GM19455 (cell line): ENCODE measurements at regions not wholly inside any gene's neighbourhood (a gene's known extent, or its start where the extent isn't known, plus 50 kb on each side); places are given as distances from the start of the nearest gene placed in this dataset.

Experiments used
- ATAC-seq: cut with Tn5 transposase; IDR thresholded peaks from one replicate; pipeline ENCODE4 v1.9.1; 2021; ENCODE audit not compliant: unreplicated experiment

DNA sequence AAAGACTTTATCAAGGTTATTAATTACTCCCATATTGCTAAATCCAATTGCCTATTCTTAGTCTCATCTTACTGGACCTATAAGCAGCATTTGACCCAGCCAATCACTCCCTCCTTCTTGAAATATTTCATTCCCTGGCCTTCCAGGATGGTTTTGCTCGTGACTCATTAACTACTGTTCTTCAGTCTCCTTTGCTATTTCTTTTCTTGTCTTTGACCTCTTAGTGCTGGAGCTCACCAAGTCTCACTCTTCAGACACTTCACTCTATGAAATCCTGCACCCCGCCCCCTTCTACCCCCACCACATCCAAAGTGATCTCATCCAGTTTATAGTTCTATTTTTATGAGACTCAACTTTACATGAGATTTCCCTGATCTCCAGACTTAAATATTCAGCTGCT, 803.1 kb upstream of the WWC1 start:
- ATAC-seq, result no peak

DNA sequence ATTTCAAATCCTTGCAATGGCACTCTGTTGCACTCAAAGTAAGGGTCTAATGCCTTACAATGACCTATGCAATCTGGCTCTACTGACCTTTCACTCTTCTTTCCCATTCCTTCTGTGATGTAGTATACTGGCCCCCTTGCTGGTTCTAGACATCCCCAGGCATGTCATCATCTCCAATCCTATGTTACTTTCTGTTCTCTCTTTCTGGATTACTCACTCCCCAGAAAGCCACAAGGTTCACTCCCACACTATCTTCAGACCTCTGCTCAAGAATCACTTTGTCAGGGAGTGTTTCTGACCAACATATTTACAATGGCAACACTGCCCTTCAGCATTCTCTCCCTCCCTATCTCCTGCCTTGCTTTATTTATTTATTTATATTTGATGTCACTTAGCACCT, 802.2 kb upstream of the WWC1 start:
- ATAC-seq, result no peak

GRCh38 chr5:167503926-167504720, 787.3 kb upstream of the WWC1 start:
- no peak for ATAC-seq

GRCh38 chr5:167507463-167508233, 783.8 kb upstream of the WWC1 start:
- ATAC-seq, result no peak

GRCh38 chr5:167509076-167509475, 782.4 kb upstream of the WWC1 start:
- ATAC-seq, result no peak

DNA sequence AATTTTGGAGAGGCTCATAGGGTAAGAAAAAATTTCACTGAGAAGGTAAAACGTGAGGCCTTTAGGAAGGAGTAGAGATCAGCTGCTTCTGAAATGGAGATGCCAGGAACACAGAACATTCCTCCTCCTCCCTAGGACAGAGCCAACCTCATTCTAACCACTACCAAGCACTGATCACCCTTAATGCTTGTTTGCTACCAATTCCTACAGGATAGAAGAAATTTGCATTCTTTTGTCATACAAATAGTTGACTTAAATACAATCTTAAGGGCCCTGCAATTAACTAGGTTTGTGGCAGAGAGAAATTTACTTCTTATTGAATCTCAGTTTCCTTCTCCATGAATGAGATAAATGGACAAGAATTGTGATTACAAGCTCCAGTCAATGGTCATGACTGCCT, 780.2 kb upstream of the WWC1 start:
- no peak for ATAC-seq

GRCh38 chr5:167512111-167512510, 779.3 kb upstream of the WWC1 start:
- ATAC-seq, result no peak

GRCh38 chr5:167513381-167513780, 778.1 kb upstream of the WWC1 start:
- no peak for ATAC-seq

GRCh38 chr5:167514461-167514860, 777.0 kb upstream of the WWC1 start:
- no peak for ATAC-seq

GRCh38 chr5:167525004-167525403, 766.4 kb upstream of the WWC1 start:
- ATAC-seq, result no peak

DNA sequence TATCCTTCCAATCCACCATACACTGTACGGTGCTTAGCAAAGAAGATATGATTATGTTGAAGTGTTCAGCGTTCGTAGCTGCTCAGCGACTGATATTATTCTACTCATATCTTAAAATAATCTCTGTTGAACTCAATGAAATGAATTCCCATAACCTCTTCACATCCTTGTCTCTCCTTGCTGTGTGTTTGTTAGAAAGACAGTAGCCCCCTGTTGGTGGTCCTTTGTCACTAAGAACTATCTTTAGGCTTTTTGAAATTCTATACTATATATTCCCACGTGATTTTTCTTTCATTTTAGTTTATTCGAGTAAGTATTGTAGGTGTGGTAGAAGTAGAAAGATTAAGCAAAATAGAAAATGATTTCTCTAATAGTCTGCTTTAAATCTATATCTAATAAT, 762.8 kb upstream of the WWC1 start:
- no peak for ATAC-seq

DNA sequence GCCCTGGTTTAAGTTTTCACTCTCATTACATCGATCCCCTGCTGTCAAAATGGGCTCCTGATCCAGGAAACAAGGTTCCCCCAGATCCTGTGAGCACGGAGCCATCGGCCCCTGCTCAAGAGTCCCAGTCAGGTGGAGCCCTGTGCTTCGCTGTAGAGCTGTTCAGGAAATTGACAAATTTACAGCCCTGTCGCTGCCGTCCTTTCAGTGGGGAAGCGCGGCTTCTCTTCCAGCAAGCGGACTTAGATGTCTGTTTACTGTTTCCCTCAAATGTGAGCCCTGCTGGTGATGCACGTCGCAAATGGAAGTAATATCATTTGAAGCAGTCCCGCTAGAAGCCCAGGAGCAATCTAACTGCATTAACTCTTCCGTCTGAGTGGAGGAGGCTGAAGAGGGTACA, 760.9 kb upstream of the WWC1 start:
- ATAC-seq, result no peak

- ATAC-seq, result no peak
These were observed 757.3 kb upstream of the WWC1 start for GRCh38 chr5:167533814-167534795.

DNA sequence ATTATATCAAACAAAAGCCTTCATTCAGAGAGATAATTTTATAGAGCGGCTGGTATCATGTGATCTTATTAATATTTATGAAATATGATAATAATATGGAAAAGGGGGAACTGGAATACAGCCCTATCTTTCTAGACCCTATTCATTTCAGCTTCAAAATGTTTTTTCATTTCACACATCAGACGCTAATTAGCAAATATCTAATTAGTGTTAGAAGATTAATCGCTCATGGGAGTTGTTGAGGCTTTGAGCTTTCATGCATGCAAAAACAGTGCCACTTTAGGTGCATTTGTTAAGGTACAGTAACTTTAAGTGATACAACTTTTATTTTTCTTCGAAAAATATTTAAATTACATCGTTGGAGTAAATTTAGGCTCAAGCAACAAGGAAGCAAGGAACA, 751.7 kb upstream of the WWC1 start:
- no peak for ATAC-seq

DNA sequence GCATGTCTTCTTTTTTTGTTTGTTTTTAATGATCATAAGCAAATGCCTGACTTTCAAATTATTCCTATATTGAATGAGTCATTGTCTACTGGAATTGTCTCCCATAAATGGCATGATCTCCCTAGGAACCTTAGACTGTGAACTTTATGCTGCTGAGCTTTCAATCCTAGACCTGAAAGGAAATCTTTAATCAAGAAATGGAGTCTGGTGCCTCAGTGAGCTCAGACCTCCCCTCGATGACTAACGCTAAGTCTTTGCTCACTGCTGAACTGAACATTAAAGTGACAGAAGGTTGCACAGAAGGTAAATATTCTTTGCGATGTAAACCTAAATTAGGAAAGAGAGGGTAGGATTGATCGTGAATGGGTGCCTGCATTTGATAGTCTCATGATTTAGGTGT, 745.2 kb upstream of the WWC1 start:
- no peak for ATAC-seq

- ATAC-seq, result no peak
These were observed 739.1 kb upstream of the WWC1 start for GRCh38 chr5:167552356-167552755.

GRCh38 chr5:167553511-167553910, 737.9 kb upstream of the WWC1 start:
- ATAC-seq, result no peak

GRCh38 chr5:167554564-167555290, 736.7 kb upstream of the WWC1 start:
- no peak for ATAC-seq

DNA sequence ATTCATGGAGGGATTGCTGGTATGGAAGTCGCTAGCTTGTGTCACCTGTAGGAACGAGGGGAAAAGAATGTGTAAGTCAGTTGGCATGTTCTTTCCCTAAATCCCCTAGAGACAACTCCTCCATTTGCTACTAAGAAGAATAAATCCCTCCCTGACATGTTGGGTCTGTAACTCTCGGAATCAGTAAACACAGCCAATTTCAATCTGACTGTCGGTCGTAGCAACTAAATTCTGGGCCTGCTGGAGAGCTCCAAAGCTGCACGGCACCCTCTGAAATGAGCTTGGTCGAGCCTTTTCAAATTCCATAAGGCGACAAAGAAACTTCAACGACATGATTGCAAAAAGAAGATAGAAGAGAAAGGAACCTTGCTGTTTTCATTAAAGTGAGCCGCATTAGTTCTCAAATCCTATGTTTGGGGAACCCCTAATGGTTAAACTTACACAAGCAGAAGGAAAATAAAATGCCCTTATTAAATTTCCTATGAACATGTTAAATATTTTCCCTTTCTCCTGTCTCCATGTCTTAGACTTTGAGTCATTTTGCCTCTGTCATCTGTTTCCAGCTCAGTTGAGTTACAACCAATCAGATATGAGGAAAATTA, 735.8 kb upstream of the WWC1 start:
- ATAC-seq, result no peak

DNA sequence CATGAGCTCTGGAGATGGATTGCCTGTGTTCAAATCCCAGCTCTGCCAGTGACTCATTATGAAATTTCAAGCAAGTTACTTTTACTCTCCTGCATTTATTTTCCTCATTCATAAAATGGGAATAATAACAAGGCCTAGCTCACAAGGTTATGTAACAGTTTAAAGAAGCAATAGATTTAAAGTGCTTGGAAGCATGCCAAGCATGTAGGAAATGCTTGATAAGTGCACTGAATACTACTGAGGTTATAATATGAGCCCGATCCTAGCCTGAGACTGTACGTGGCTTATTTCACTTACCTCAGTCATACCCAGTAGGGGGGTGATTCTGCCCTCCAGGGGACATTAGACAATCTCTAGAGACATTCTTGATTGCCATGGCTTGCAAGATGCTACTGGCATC, 734.1 kb upstream of the WWC1 start:
- ATAC-seq, result no peak
